Vagina (tissue), 2 donors: ENCODE measurements at regions not wholly inside any gene's neighbourhood (a gene's known extent, or its start where the extent isn't known, plus 50 kb on each side); places are given as distances from the start of the nearest gene placed in this dataset.

Experiments used
- DNase-seq, 2 donors: peaks; one replicate each; pipeline ENCODE4 v3.0.0-alpha.2; 2017; ENCODE audit errors: extremely low spot score in 2 of 2
- H3K27ac ChIP-seq: fragments of 200-600 bp; sonication (generic); one replicate; pipeline ENCODE4 v1.5.1; 2019
- H3K27me3 ChIP-seq: fragments of 200-600 bp; sonication (generic); one replicate; pipeline ENCODE4 v1.5.1; 2019
- H3K36me3 ChIP-seq, 2 donors: fragments of 200-600 bp; sonication (generic); one replicate each; pipeline ENCODE4 v1.5.1; 2017 to 2019
- H3K4me1 ChIP-seq: fragments of 200-600 bp; sonication (generic); one replicate; pipeline ENCODE4 v1.5.1; 2019
- H3K4me3 ChIP-seq, 2 donors: fragments of 200-600 bp; sonication (generic); 1 replicate in 1 of 2; 2 replicates in 1 of 2; pipeline ENCODE4 v1.5.1; 2016 to 2019
- H3K9me3 ChIP-seq: fragments of 200-600 bp; sonication (generic); one replicate; pipeline ENCODE4 v1.5.1; 2019
- POLR2A ChIP-seq, 2 donors: fragments of 450-650 bp; IDR thresholded peaks; one replicate each; pipeline ENCODE4 v1.6.1; 2017; ENCODE audit warnings: antibody characterized with exemption in 2 of 2, mild to moderate bottlenecking in 2 of 2, moderate library complexity in 2 of 2
- POLR2AphosphoS5 ChIP-seq, 2 donors: sonication (generic); formaldehyde crosslinking; IDR thresholded peaks; one replicate each; pipeline ENCODE4 v1.9.0; 2017; ENCODE audit warnings: antibody characterized with exemption in 2 of 2, mild to moderate bottlenecking in 2 of 2, low read depth in 1 of 2; ENCODE audit not compliant: insufficient read depth in 1 of 2
- intact Hi-C: fragments of 100-400 bp; cut with DNase I; formaldehyde crosslinking; loops from one replicate; pipeline ENCODE4 v1.15.1; 2023
- TF ChIP-seq, protein P1 (sequence below), 3 experiments: fragments of 450-650 bp in 2 of 3; fragments of 200-600 bp in 1 of 3; sonication (generic) in 1 of 3; IDR thresholded peaks; one replicate each; pipeline ENCODE4 v1.5.1; 2017 to 2019; ENCODE audit warnings: antibody characterized with exemption in 3 of 3, mild to moderate bottlenecking in 2 of 3, moderate library complexity in 2 of 3

GRCh38 chr5:165134155-165134554 is 1628.7 kb downstream of the MAT2B start:
- no peak for DNase-seq
- intact Hi-C loops: no loop called here
- TF ChIP-seq POLR2A (IDR thresholded peaks at IDR 0.05) (no peak), POLR2AphosphoS5 (IDR thresholded peaks at IDR 0.05; ENCODE audit: insufficient read depth in 1 of 2, low read depth in 1 of 2) (no peak)
- TF ChIP-seq, protein P1, sequence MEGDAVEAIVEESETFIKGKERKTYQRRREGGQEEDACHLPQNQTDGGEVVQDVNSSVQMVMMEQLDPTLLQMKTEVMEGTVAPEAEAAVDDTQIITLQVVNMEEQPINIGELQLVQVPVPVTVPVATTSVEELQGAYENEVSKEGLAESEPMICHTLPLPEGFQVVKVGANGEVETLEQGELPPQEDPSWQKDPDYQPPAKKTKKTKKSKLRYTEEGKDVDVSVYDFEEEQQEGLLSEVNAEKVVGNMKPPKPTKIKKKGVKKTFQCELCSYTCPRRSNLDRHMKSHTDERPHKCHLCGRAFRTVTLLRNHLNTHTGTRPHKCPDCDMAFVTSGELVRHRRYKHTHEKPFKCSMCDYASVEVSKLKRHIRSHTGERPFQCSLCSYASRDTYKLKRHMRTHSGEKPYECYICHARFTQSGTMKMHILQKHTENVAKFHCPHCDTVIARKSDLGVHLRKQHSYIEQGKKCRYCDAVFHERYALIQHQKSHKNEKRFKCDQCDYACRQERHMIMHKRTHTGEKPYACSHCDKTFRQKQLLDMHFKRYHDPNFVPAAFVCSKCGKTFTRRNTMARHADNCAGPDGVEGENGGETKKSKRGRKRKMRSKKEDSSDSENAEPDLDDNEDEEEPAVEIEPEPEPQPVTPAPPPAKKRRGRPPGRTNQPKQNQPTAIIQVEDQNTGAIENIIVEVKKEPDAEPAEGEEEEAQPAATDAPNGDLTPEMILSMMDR (IDR thresholded peaks at IDR 0.05): no peak
- no peak overlapping the region for H3K4me3 ChIP-seq
- H3K36me3 ChIP-seq: no peaks in the 10 kb centered on the region
- no peaks in the 10 kb centered on the region for H3K9me3 ChIP-seq
- H3K4me1 ChIP-seq: no peaks in the 10 kb centered on the region
- H3K27ac ChIP-seq: no peak overlapping the region
- H3K27me3 ChIP-seq: no peaks in the 10 kb centered on the region

- Histone ChIP-seq H3K4me1 (no peaks in the 10 kb centered on the region), H3K4me3 (no peak overlapping the region), H3K27ac (no peak overlapping the region), H3K36me3 (no peaks in the 10 kb centered on the region), H3K9me3 (no peaks in the 10 kb centered on the region), H3K27me3 (no peaks in the 10 kb centered on the region)
- no peak for TF ChIP-seq POLR2AphosphoS5 (IDR thresholded peaks at IDR 0.05; ENCODE audit: insufficient read depth in 1 of 2, low read depth in 1 of 2)
- TF ChIP-seq, protein P1 (IDR thresholded peaks at IDR 0.05): no peak
- TF ChIP-seq POLR2A (IDR thresholded peaks at IDR 0.05): no peak
- DNase-seq: no peak
- intact Hi-C loops: no loop called here
Observed at GRCh38 chr5:165135565-165135964, 1630.1 kb downstream of the MAT2B start.

DNA sequence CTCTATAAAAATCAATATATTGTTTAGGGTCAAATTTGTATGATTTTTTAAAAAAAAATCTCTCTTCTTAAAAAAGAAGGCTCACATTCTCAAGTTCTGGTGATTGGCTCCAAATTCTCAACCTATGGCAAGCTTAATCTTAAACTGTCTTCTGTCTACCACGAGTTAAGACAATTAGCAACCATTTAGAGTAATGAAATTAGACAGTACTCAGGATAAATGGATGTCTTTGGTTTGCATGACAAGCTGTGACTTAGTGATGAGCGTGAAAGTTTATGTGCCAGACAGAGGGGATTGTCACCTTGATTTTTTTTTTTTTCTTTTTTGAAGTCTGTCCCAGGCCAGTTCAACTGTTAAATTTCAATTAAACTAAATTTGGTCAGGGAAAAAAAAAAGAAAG is 1632.3 kb downstream of the MAT2B start:
- Histone ChIP-seq H3K4me3 (no peak overlapping the region), H3K27me3 (no peaks in the 10 kb centered on the region), H3K36me3 (no peaks in the 10 kb centered on the region), H3K9me3 (no peaks in the 10 kb centered on the region), H3K4me1 (no peaks in the 10 kb centered on the region), H3K27ac (no peak overlapping the region)
- TF ChIP-seq, protein P1 (IDR thresholded peaks at IDR 0.05): no peak
- TF ChIP-seq POLR2AphosphoS5 (IDR thresholded peaks at IDR 0.05; ENCODE audit: insufficient read depth in 1 of 2, low read depth in 1 of 2) (no peak), POLR2A (IDR thresholded peaks at IDR 0.05) (no peak)
- no peak for DNase-seq
- intact Hi-C loops: no loop called here

- Histone ChIP-seq H3K27me3 (no peaks in the 10 kb centered on the region), H3K36me3 (no peaks in the 10 kb centered on the region), H3K27ac (no peak overlapping the region), H3K9me3 (no peaks in the 10 kb centered on the region), H3K4me1 (no peaks in the 10 kb centered on the region), H3K4me3 (no peak overlapping the region)
- no peak for DNase-seq
- intact Hi-C loops: no loop called here
- TF ChIP-seq POLR2A (IDR thresholded peaks at IDR 0.05) (no peak), POLR2AphosphoS5 (IDR thresholded peaks at IDR 0.05; ENCODE audit: insufficient read depth in 1 of 2, low read depth in 1 of 2) (no peak)
- TF ChIP-seq, protein P1 (IDR thresholded peaks at IDR 0.05): no peak
Observed at GRCh38 chr5:165138236-165138635, 1632.8 kb downstream of the MAT2B start.

DNA sequence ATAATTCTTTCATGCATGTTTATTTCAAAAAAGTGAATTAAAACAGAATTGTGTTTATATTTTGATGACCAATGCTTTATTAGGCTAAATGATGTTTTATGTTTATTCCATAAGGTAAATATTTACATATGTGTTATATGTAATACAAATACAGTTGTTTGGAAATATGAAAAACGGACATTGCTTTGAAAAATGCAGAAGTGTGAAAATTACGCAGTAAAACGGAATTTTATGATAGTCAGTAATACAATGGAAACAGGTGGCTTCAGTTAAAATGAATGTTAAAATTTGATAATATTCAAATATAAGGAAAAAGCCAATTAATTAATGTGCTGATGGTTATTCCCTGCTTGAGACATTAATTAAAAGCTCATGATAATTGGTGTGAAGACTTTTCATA is 1633.8 kb downstream of the MAT2B start:
- H3K9me3 ChIP-seq: no peaks in the 10 kb centered on the region
- no peaks in the 10 kb centered on the region for H3K4me1 ChIP-seq
- H3K27ac ChIP-seq: no peak overlapping the region
- H3K36me3 ChIP-seq: no peaks in the 10 kb centered on the region
- no peak for DNase-seq
- intact Hi-C loops: no loop called here
- TF ChIP-seq POLR2A (IDR thresholded peaks at IDR 0.05): no peak
- TF ChIP-seq POLR2AphosphoS5 (IDR thresholded peaks at IDR 0.05; ENCODE audit: insufficient read depth in 1 of 2, low read depth in 1 of 2): no peak
- TF ChIP-seq, protein P1 (IDR thresholded peaks at IDR 0.05): no peak
- no peak overlapping the region for H3K4me3 ChIP-seq
- no peaks in the 10 kb centered on the region for H3K27me3 ChIP-seq
